Astrocyte (in vitro differentiated cells and primary cell): ENCODE measurements at regions not wholly inside any gene's neighbourhood (a gene's known extent, or its start where the extent isn't known, plus 50 kb on each side); places are given as distances from the start of the nearest gene placed in this dataset.

ENCODE experiments used
- DNase-seq: peaks from one replicate; pipeline ENCODE4 v3.0.0-alpha.2; 2010; ENCODE audit warnings: low read depth
- FAIRE-seq: peaks from 2 replicates; lab custom pipeline; 2011; peaks lifted over from hg19 to GRCh38; lab: Jason Lieb, UNC
- H2AFZ ChIP-seq: 2 replicates; pipeline ENCODE4 v1.6.0; 2012; ENCODE audit warnings: low read depth, low read length, inconsistent platforms
- H3K27ac ChIP-seq: 2 replicates; pipeline ENCODE4 v1.5.1; 2011; ENCODE audit warnings: low read depth, low read length, inconsistent platforms
- H3K27me3 ChIP-seq: 2 replicates; pipeline ENCODE4 v1.6.0; 2011; ENCODE audit warnings: low read length, inconsistent platforms; ENCODE audit not compliant: insufficient read depth
- H3K36me3 ChIP-seq: 2 replicates; pipeline ENCODE4 v1.5.1; 2011; ENCODE audit warnings: low read length, inconsistent platforms; ENCODE audit not compliant: insufficient read depth
- H3K4me1 ChIP-seq: 2 replicates; pipeline ENCODE4 v1.5.1; 2011; ENCODE audit warnings: low read length, inconsistent platforms; ENCODE audit not compliant: insufficient read depth
- H3K4me2 ChIP-seq: 2 replicates; pipeline ENCODE4 v1.6.0; 2012; ENCODE audit warnings: low read length, inconsistent platforms
- H3K4me3 ChIP-seq: 2 replicates; pipeline ENCODE4 v1.5.1; 2011; ENCODE audit warnings: low read depth, mild to moderate bottlenecking, low read length, inconsistent platforms; ENCODE audit not compliant: insufficient read depth
- H3K79me2 ChIP-seq: 2 replicates; pipeline ENCODE4 v1.6.0; 2012; ENCODE audit warnings: mild to moderate bottlenecking, low read length, inconsistent platforms; ENCODE audit not compliant: insufficient read depth
- H3K9ac ChIP-seq: 2 replicates; pipeline ENCODE4 v1.6.0; 2012; ENCODE audit warnings: mild to moderate bottlenecking, low read length, inconsistent platforms
- H3K9me3 ChIP-seq: 2 replicates; pipeline ENCODE4 v1.5.1; 2012; ENCODE audit warnings: low read depth, mild to moderate bottlenecking, low read length, inconsistent platforms; ENCODE audit not compliant: insufficient read depth
- H4K20me1 ChIP-seq: 2 replicates; pipeline ENCODE4 v1.6.0; 2012; ENCODE audit warnings: low read length, inconsistent platforms; ENCODE audit not compliant: insufficient read depth
- H3K27ac Mint-ChIP-seq: one replicate; pipeline ENCODE4 v1.8.0; 2021; ENCODE audit warnings: mild to moderate bottlenecking, mixed read lengths; ENCODE audit not compliant: unreplicated experiment
- H3K27me3 Mint-ChIP-seq: one replicate; pipeline ENCODE4 v1.8.0; 2021; ENCODE audit warnings: low read depth, mixed read lengths; ENCODE audit not compliant: unreplicated experiment
- H3K36me3 Mint-ChIP-seq: one replicate; pipeline ENCODE4 v1.8.0; 2021; ENCODE audit warnings: low read depth, mixed read lengths; ENCODE audit not compliant: unreplicated experiment
- H3K4me1 Mint-ChIP-seq: one replicate; pipeline ENCODE4 v1.8.0; 2021; ENCODE audit warnings: low read depth, mixed read lengths; ENCODE audit not compliant: unreplicated experiment
- H3K4me3 Mint-ChIP-seq: one replicate; pipeline ENCODE4 v1.8.0; 2021; ENCODE audit warnings: mild to moderate bottlenecking, moderate library complexity, mixed read lengths; ENCODE audit not compliant: unreplicated experiment
- H3K9me3 Mint-ChIP-seq: one replicate; pipeline ENCODE4 v1.8.0; 2021; ENCODE audit warnings: mild to moderate bottlenecking, mixed read lengths; ENCODE audit not compliant: unreplicated experiment
- CTCF ChIP-seq: IDR thresholded peaks from 2 replicates; pipeline ENCODE4 v1.5.1; 2011; ENCODE audit warnings: low read depth, mild to moderate bottlenecking, inconsistent platforms, low read length, moderate library complexity; ENCODE audit not compliant: insufficient read depth
- EZH2 ChIP-seq: IDR thresholded peaks from 2 replicates; pipeline ENCODE4 v1.6.1; 2012; ENCODE audit warnings: mild to moderate bottlenecking, low read length, inconsistent platforms; ENCODE audit not compliant: insufficient read depth

GRCh38 chr5:74188351-74189105 is 452.0 kb downstream of the ENC1 start:
- no peaks in the 10 kb centered on the region for H3K27me3 Mint-ChIP-seq
- Histone ChIP-seq H3K36me3 (no peaks in the 10 kb centered on the region), H3K27me3 (no peaks in the 10 kb centered on the region), H4K20me1 (no peaks in the 10 kb centered on the region), H3K9ac (no peak overlapping the region), H2AFZ (no peak overlapping the region), H3K79me2 (no peaks in the 10 kb centered on the region), H3K4me3 (no peak overlapping the region), H3K27ac (no peak overlapping the region), H3K4me2 (no peak overlapping the region), H3K4me1 (peaks cover 17% of the 10 kb centered on the region), H3K9me3 (no peaks in the 10 kb centered on the region)
- TF ChIP-seq EZH2 (no peak), CTCF (no peak)
- FAIRE-seq (no peak), DNase-seq (peak; percentile 68)
- H3K36me3 Mint-ChIP-seq: no peaks in the 10 kb centered on the region
- H3K9me3 Mint-ChIP-seq: no peaks in the 10 kb centered on the region
- H3K4me3 Mint-ChIP-seq: no peak overlapping the region
- no peak overlapping the region for H3K27ac Mint-ChIP-seq
- peaks cover 25% of the 10 kb centered on the region for H3K4me1 Mint-ChIP-seq

GRCh38 chr5:74187757-74188156 is 452.8 kb downstream of the ENC1 start:
- H3K27me3 ChIP-seq: no peaks in the 10 kb centered on the region
- no peaks in the 10 kb centered on the region for H3K79me2 ChIP-seq
- H3K4me1 Mint-ChIP-seq: peaks cover 25% of the 10 kb centered on the region
- no peaks in the 10 kb centered on the region for H3K27me3 Mint-ChIP-seq
- no peaks in the 10 kb centered on the region for H4K20me1 ChIP-seq
- no peak overlapping the region for H3K27ac ChIP-seq
- DNase-seq (no peak), FAIRE-seq (no peak)
- TF ChIP-seq CTCF (no peak), EZH2 (no peak)
- no peak overlapping the region for H3K4me3 ChIP-seq
- no peak overlapping the region for H2AFZ ChIP-seq
- H3K4me3 Mint-ChIP-seq: no peak overlapping the region
- no peaks in the 10 kb centered on the region for H3K36me3 ChIP-seq
- peaks cover 17% of the 10 kb centered on the region for H3K4me1 ChIP-seq
- no peaks in the 10 kb centered on the region for H3K9me3 Mint-ChIP-seq
- H3K9me3 ChIP-seq: no peaks in the 10 kb centered on the region
- H3K36me3 Mint-ChIP-seq: no peaks in the 10 kb centered on the region
- H3K4me2 ChIP-seq: peak overlapping the region; percentile 43
- no peak overlapping the region for H3K9ac ChIP-seq
- H3K27ac Mint-ChIP-seq: peak overlapping the region; percentile 68
